ENCODE measurements at regions not wholly inside any gene's neighbourhood (a gene's known extent, or its start where the extent isn't known, plus 50 kb on each side); places are given as distances from the start of the nearest gene placed in this dataset.
"Not testable (repeated sequence)": the region's sequence is repeated elsewhere in the genome, so short reads cannot be mapped to it uniquely, and the experiment has no call there.

GRCh38 chr12:11543457-11544158 is 105.9 kb upstream of the ETV6 start:
- Mint-ChIP-seq H3K4me1 (peaks cover 18% of the 10 kb centered on the region), H3K27ac (no peak overlapping the region), H3K9me3 (peaks cover 11% of the 10 kb centered on the region), H3K36me3 (no peaks in the 10 kb centered on the region), H3K27me3 (ENCODE audit: low read depth) (no peaks in the 10 kb centered on the region), H3K4me3 (no peak overlapping the region)
- ATAC-seq (no peak), DNase-seq (ENCODE audit: low spot score) (no peak)
- CTCF ChIA-PET, result interaction anchor here (0.7 kb wide), 1 partner anchor 490 kb away, joined by 4 read pairs; no protein-coding TSS in a partner anchor
- TF ChIP-seq ZNF425 (CRISPR knock-in tag; conservative IDR thresholded peaks at IDR 0.05) (no peak), AFF4 (CRISPR knock-in tag; IDR thresholded peaks at IDR 0.05; ENCODE audit: borderline replicate concordance) (no peak), ZNF263 (CRISPR knock-in tag; IDR thresholded peaks at IDR 0.05; ENCODE audit: low read depth) (no peak), ESRRA (CRISPR knock-in tag; IDR thresholded peaks at IDR 0.05; ENCODE audit: borderline replicate concordance) (no peak), ERG (CRISPR knock-in tag; IDR thresholded peaks at IDR 0.05) (no peak)
- POLR2A ChIA-PET, result no interaction called here

GRCh38 chr12:11545484-11546330 is 103.8 kb upstream of the ETV6 start:
- no peaks in the 10 kb centered on the region for H3K36me3 Mint-ChIP-seq
- DNase-seq (ENCODE audit: low spot score), result no peak
- peaks cover 15% of the 10 kb centered on the region for H3K4me1 Mint-ChIP-seq
- H3K27me3 Mint-ChIP-seq (ENCODE audit: low read depth), result no peaks in the 10 kb centered on the region
- ATAC-seq, result peak; percentile 72
- CTCF ChIA-PET, result interaction anchor here (0.6 to 1.7 kb wide), 4 partner anchors 346 to 487 kb away, joined by 3 to 7 read pairs (median 4); no protein-coding TSS in a partner anchor
- POLR2A ChIA-PET, result no interaction called here
- TF ChIP-seq ATF1 (CRISPR knock-in tag; IDR thresholded peaks at IDR 0.05) (no peak), CDX4 (CRISPR knock-in tag; IDR thresholded peaks at IDR 0.05; ENCODE audit: borderline replicate concordance) (no peak), JAZF1 (CRISPR knock-in tag; IDR thresholded peaks at IDR 0.05) (no peak), NR1H2 (CRISPR knock-in tag; IDR thresholded peaks at IDR 0.05) (no peak)
- H3K27ac Mint-ChIP-seq, result no peak overlapping the region
- H3K4me3 Mint-ChIP-seq, result no peak overlapping the region
- H3K9me3 Mint-ChIP-seq, result peaks cover 9% of the 10 kb centered on the region

GRCh38 chr12:11546582-11547270 is 102.7 kb upstream of the ETV6 start:
- CTCF ChIA-PET, result interaction anchor here (0.6 to 1.7 kb wide), 3 partner anchors 345 to 486 kb away, joined by 3 to 7 read pairs (median 4); no protein-coding TSS in a partner anchor
- H3K4me3 Mint-ChIP-seq; ATAC-seq; POLR2A ChIA-PET; DNase-seq (ENCODE audit: low spot score); H3K27ac Mint-ChIP-seq; H3K36me3 Mint-ChIP-seq; H3K27me3 Mint-ChIP-seq (ENCODE audit: low read depth): not testable (repeated sequence)
- Mint-ChIP-seq H3K9me3 (peaks cover 11% of the 10 kb centered on the region), H3K4me1 (peaks cover 13% of the 10 kb centered on the region)

- H3K4me3 Mint-ChIP-seq; DNase-seq (ENCODE audit: low spot score); H3K36me3 Mint-ChIP-seq; H3K27ac Mint-ChIP-seq; POLR2A ChIA-PET; ATAC-seq; H3K27me3 Mint-ChIP-seq (ENCODE audit: low read depth); CTCF ChIA-PET: not testable (repeated sequence)
- Mint-ChIP-seq H3K9me3 (peaks cover 11% of the 10 kb centered on the region), H3K4me1 (peaks cover 13% of the 10 kb centered on the region)
These were observed 102.2 kb upstream of the ETV6 start for GRCh38 chr12:11547271-11547646.

All from WTC11 (cell line).